ENCODE measurements at regions not wholly inside any gene's neighbourhood (a gene's known extent, or its start where the extent isn't known, plus 50 kb on each side); places are given as distances from the start of the nearest gene placed in this dataset.

GRCh38 chr14:56724013-56724412 is 86.3 kb downstream of the OTX2 start:
- POLR2A ChIA-PET, result no interaction called here
- TF ChIP-seq ZBTB43 (CRISPR knock-in tag; IDR thresholded peaks at IDR 0.05) (no peak), MXD4 (CRISPR knock-in tag; IDR thresholded peaks at IDR 0.05; ENCODE audit: borderline replicate concordance) (no peak), ZNF512 (CRISPR knock-in tag; IDR thresholded peaks at IDR 0.05; ENCODE audit: borderline replicate concordance) (no peak), TP53 (CRISPR knock-in tag; IDR thresholded peaks at IDR 0.05) (no peak), CREB1 (CRISPR knock-in tag; IDR thresholded peaks at IDR 0.05) (no peak), FOXJ3 (CRISPR knock-in tag; IDR thresholded peaks at IDR 0.05; ENCODE audit: borderline replicate concordance) (no peak), HMGA2 (CRISPR knock-in tag; IDR thresholded peaks at IDR 0.05) (no peak), USF2 (CRISPR knock-in tag; IDR thresholded peaks at IDR 0.05) (no peak), ZNF232 (CRISPR knock-in tag; IDR thresholded peaks at IDR 0.05) (no peak), NR1H2 (CRISPR knock-in tag; IDR thresholded peaks at IDR 0.05) (no peak), HMGXB4 (CRISPR knock-in tag; IDR thresholded peaks at IDR 0.05) (no peak), SP1 (CRISPR knock-in tag; conservative IDR thresholded peaks at IDR 0.05) (no peak), NR2C2 (CRISPR knock-in tag; IDR thresholded peaks at IDR 0.05) (no peak), SMAD4 (CRISPR knock-in tag; IDR thresholded peaks at IDR 0.05) (no peak), ZBTB21 (CRISPR knock-in tag; IDR thresholded peaks at IDR 0.05; ENCODE audit: borderline replicate concordance) (no peak)
- no peak overlapping the region for H3K27ac Mint-ChIP-seq
- H3K9me3 Mint-ChIP-seq, result no peaks in the 10 kb centered on the region
- CTCF ChIA-PET, result interaction anchor here (0.7 kb wide), 1 partner anchor 274 kb away, joined by 3 read pairs; no protein-coding TSS in a partner anchor
- ATAC-seq (no peak), DNase-seq (ENCODE audit: low spot score) (no peak)
- peaks cover 34% of the 10 kb centered on the region for H3K4me1 Mint-ChIP-seq
- peaks cover 3% of the 10 kb centered on the region for H3K27me3 Mint-ChIP-seq (ENCODE audit: low read depth)
- no peaks in the 10 kb centered on the region for H3K36me3 Mint-ChIP-seq
- no peak overlapping the region for H3K4me3 Mint-ChIP-seq

- no peak for DNase-seq (ENCODE audit: low spot score)
- ChIA-PET CTCF (no interaction called here), POLR2A (no interaction called here)
- H3K4me3 Mint-ChIP-seq, result no peak overlapping the region
- ATAC-seq, result no peak
- TF ChIP-seq HMGXB4 (CRISPR knock-in tag; IDR thresholded peaks at IDR 0.05), result no peak
- no peak for TF ChIP-seq ZNF425 (CRISPR knock-in tag; conservative IDR thresholded peaks at IDR 0.05)
- TF ChIP-seq ZNF138 (CRISPR knock-in tag; conservative IDR thresholded peaks at IDR 0.05), result no peak
- TF ChIP-seq ZNF416 (CRISPR knock-in tag; IDR thresholded peaks at IDR 0.05), result no peak
- TF ChIP-seq SMAD3 (CRISPR knock-in tag; IDR thresholded peaks at IDR 0.05; ENCODE audit: borderline replicate concordance), result no peak
- TF ChIP-seq JUN (CRISPR knock-in tag; IDR thresholded peaks at IDR 0.05), result no peak
- TF ChIP-seq ZNF121 (CRISPR knock-in tag; IDR thresholded peaks at IDR 0.05), result no peak
- TF ChIP-seq RORB (CRISPR knock-in tag; IDR thresholded peaks at IDR 0.05), result no peak
- no peak for TF ChIP-seq NR1H2 (CRISPR knock-in tag; IDR thresholded peaks at IDR 0.05)
- no peak for TF ChIP-seq ZNF396 (CRISPR knock-in tag; IDR thresholded peaks at IDR 0.05; ENCODE audit: borderline replicate concordance)
- TF ChIP-seq GABPB1 (CRISPR knock-in tag; IDR thresholded peaks at IDR 0.05), result no peak
- TF ChIP-seq ZMAT4 (CRISPR knock-in tag; IDR thresholded peaks at IDR 0.05), result no peak
- TF ChIP-seq ZSCAN18 (CRISPR knock-in tag; IDR thresholded peaks at IDR 0.05), result no peak
- H3K9me3 Mint-ChIP-seq, result no peaks in the 10 kb centered on the region
- H3K27me3 Mint-ChIP-seq (ENCODE audit: low read depth), result no peaks in the 10 kb centered on the region; the same call in 1 of the 2 replicates
- H3K36me3 Mint-ChIP-seq, result no peaks in the 10 kb centered on the region
- no peak overlapping the region for H3K27ac Mint-ChIP-seq
- peaks cover 34% of the 10 kb centered on the region for H3K4me1 Mint-ChIP-seq
Observed at GRCh38 chr14:56723418-56723817, 86.9 kb downstream of the OTX2 start.
